ENCODE measurements at regions not wholly inside any gene's neighbourhood (a gene's known extent, or its start where the extent isn't known, plus 50 kb on each side); places are given as distances from the start of the nearest gene placed in this dataset.

DNA sequence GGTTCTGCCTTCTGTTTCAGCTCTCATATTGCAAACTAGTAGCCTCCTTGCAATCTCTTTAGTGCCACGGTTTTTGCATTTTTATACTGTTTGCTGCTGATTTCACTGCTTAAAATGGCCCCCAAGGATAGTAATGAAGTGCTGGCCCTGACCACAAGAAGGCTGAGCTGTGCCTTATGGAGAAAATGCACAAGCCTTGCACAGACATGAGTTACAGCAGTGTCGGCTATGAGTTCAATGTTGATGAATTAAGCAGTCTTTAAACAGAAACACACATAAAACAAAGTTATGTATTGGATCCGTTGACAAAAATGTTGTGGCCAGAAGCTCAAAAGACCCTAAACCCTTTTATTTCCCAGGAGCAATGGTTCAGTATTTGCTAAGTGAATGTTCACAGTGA is 210.6 kb upstream of the DYNLRB2 start:
- Histone ChIP-seq H3K9me3 (ENCODE audit: control insufficient read depth in 1 of 2, insufficient read depth in 1 of 2, low read length in 2 of 2) (no peaks in the 10 kb centered on the region), H3K4me3 (ENCODE audit: low read length) (no peak overlapping the region), H3K27me3 (ENCODE audit: control insufficient read depth in 1 of 2, insufficient read depth in 2 of 2, low read length in 2 of 2) (no peaks in the 10 kb centered on the region), H3K36me3 (ENCODE audit: insufficient read depth, low read length) (no peaks in the 10 kb centered on the region), H3K4me1 (ENCODE audit: insufficient read depth, low read length) (no peaks in the 10 kb centered on the region), H3K27ac (ENCODE audit: low read depth in 1 of 2, low read length in 2 of 2) (no peak overlapping the region)
- DNase-seq (no peak), ATAC-seq (ENCODE audit: poor library complexity) (no peak)
- TF ChIP-seq, protein P1, sequence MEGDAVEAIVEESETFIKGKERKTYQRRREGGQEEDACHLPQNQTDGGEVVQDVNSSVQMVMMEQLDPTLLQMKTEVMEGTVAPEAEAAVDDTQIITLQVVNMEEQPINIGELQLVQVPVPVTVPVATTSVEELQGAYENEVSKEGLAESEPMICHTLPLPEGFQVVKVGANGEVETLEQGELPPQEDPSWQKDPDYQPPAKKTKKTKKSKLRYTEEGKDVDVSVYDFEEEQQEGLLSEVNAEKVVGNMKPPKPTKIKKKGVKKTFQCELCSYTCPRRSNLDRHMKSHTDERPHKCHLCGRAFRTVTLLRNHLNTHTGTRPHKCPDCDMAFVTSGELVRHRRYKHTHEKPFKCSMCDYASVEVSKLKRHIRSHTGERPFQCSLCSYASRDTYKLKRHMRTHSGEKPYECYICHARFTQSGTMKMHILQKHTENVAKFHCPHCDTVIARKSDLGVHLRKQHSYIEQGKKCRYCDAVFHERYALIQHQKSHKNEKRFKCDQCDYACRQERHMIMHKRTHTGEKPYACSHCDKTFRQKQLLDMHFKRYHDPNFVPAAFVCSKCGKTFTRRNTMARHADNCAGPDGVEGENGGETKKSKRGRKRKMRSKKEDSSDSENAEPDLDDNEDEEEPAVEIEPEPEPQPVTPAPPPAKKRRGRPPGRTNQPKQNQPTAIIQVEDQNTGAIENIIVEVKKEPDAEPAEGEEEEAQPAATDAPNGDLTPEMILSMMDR (IDR thresholded peaks at IDR 0.05): no peak
- intact Hi-C loops (cut with DNase I, micrococcal nuclease): no loop called here
- Mint-ChIP-seq H3K9me3 (no peaks in the 10 kb centered on the region), H3K36me3 (ENCODE audit: low read depth) (no peaks in the 10 kb centered on the region), H3K27me3 (peaks cover 24% of the 10 kb centered on the region), H3K4me3 (no peak overlapping the region), H3K27ac (no peak overlapping the region), H3K4me1 (ENCODE audit: low read depth) (no peaks in the 10 kb centered on the region)
- CTCF ChIA-PET: no interaction called here
- POLR2A ChIA-PET: no interaction called here

DNA sequence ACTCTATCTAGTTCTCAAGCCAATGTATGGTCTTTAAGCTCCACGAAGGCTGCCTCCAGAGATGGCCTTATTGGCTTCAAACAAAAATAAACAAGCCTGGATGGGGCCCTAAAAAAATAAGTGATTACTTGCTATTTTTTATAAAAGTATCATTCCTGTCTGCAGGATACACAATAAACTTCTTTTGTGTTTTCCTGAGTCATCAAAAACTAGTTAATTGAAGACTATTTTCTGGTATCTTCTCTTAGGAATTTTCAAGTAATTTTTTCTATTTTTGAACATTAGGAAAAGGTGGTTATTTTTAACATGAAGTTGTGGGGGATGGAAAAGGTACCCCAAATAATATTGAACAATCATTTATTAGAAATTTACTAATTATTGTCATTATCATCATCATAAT is 213.1 kb upstream of the DYNLRB2 start:
- Mint-ChIP-seq H3K4me3 (no peak overlapping the region), H3K27me3 (peaks cover 17% of the 10 kb centered on the region), H3K9me3 (no peaks in the 10 kb centered on the region), H3K4me1 (ENCODE audit: low read depth) (no peaks in the 10 kb centered on the region), H3K27ac (no peak overlapping the region), H3K36me3 (ENCODE audit: low read depth) (no peaks in the 10 kb centered on the region)
- no peak overlapping the region for H3K27ac ChIP-seq (ENCODE audit: low read depth in 1 of 2, low read length in 2 of 2)
- no peak for DNase-seq
- TF ChIP-seq, protein P1 (IDR thresholded peaks at IDR 0.05): no peak
- intact Hi-C loops (cut with DNase I, micrococcal nuclease): no loop called here
- no peak for ATAC-seq (ENCODE audit: poor library complexity)
- H3K4me1 ChIP-seq (ENCODE audit: insufficient read depth, low read length): no peaks in the 10 kb centered on the region
- no peak overlapping the region for H3K4me3 ChIP-seq (ENCODE audit: low read length)
- no peaks in the 10 kb centered on the region for H3K27me3 ChIP-seq (ENCODE audit: control insufficient read depth in 1 of 2, insufficient read depth in 2 of 2, low read length in 2 of 2)
- POLR2A ChIA-PET: no interaction called here
- H3K36me3 ChIP-seq (ENCODE audit: insufficient read depth, low read length): no peaks in the 10 kb centered on the region
- no peaks in the 10 kb centered on the region for H3K9me3 ChIP-seq (ENCODE audit: control insufficient read depth in 1 of 2, insufficient read depth in 1 of 2, low read length in 2 of 2)
- CTCF ChIA-PET: no interaction called here

DNA sequence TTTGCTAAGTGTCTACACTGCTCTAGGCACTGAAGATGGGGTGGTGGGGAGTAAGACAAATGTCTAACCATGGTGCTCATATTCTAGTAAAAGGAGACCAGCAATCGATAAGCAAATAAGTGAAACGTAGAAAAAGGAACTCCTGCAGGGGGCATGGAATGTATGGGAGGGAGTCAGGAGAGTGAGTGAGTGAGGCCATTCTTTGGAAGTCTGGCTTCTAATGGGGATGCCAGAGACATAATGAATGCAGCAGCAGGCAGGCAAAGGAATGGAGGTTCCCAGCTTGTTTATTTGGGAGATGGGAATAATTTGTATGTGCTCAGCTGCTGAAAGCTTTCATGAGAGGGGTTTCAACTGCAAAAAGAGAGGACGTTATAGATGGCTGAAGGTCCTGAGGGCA is 216.4 kb upstream of the DYNLRB2 start:
- no peaks in the 10 kb centered on the region for H3K27me3 ChIP-seq (ENCODE audit: control insufficient read depth in 1 of 2, insufficient read depth in 2 of 2, low read length in 2 of 2)
- no peak overlapping the region for H3K27ac ChIP-seq (ENCODE audit: low read depth in 1 of 2, low read length in 2 of 2)
- Mint-ChIP-seq H3K27me3 (peaks cover 26% of the 10 kb centered on the region), H3K27ac (no peak overlapping the region), H3K9me3 (no peaks in the 10 kb centered on the region), H3K36me3 (ENCODE audit: low read depth) (no peaks in the 10 kb centered on the region), H3K4me1 (ENCODE audit: low read depth) (no peaks in the 10 kb centered on the region), H3K4me3 (no peak overlapping the region)
- H3K4me3 ChIP-seq (ENCODE audit: low read length): no peak overlapping the region
- H3K36me3 ChIP-seq (ENCODE audit: insufficient read depth, low read length): no peaks in the 10 kb centered on the region
- POLR2A ChIA-PET: no interaction called here
- intact Hi-C loops (cut with DNase I, micrococcal nuclease): no loop called here
- H3K4me1 ChIP-seq (ENCODE audit: insufficient read depth, low read length): no peaks in the 10 kb centered on the region
- no peak for DNase-seq
- TF ChIP-seq, protein P1 (IDR thresholded peaks at IDR 0.05): no peak
- no peaks in the 10 kb centered on the region for H3K9me3 ChIP-seq (ENCODE audit: control insufficient read depth in 1 of 2, insufficient read depth in 1 of 2, low read length in 2 of 2)
- CTCF ChIA-PET: no interaction called here
- no peak for ATAC-seq (ENCODE audit: poor library complexity)

Measured in CD4-positive, alpha-beta T cell (primary cell).